Daoy (cell line): ENCODE measurements at regions not wholly inside any gene's neighbourhood (a gene's known extent, or its start where the extent isn't known, plus 50 kb on each side); places are given as distances from the start of the nearest gene placed in this dataset.
"Not testable (repeated sequence)": the region's sequence is repeated elsewhere in the genome, so short reads cannot be mapped to it uniquely, and the experiment has no call there.

Source experiments
- DNase-seq: peaks from one replicate; pipeline ENCODE4 v3.0.0-alpha.2; 2015; ENCODE audit warnings: low read depth

DNA sequence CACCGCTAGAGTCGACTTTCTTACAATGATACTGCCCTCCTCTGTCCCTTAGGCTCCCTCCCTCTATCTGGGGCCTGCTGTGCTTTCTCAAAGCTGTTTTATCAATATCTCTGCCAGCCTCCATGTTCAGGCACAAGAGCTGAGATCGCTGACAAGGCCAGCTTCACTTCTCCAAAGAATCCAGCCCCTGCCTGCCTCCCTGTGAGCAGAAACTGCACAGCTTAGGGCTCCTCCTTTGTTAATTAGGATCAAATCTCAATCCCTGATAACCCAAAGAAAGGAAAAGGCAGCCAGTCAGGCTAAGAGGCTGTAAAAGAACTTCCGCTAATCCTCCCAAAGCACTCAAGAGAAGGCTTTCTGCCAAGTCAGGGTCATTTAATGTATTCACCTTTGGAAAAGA lies 616.0 kb upstream of the CDH11 start:
- DNase-seq, result no peak

DNA sequence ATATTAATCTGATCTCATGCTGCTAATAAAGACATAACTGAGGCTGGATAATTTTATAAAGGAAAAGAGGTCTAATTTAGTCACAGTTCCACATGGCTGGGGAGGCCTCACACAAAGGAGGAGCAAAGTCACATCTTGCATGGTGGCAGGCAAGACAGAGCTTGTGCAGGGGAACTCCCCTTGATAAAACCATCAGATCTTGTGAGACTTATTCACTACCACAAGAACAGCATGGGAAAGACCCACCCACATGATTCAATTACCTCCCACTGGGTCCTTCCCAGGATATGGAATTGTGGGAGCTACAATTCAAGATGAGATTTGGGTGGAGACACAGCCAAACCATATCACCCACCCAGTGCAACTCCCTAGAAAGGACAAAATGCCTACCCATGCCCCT lies 613.8 kb upstream of the CDH11 start:
- DNase-seq, result not testable (repeated sequence)

GRCh38 chr16:65733721-65734120 lies 611.9 kb upstream of the CDH11 start:
- DNase-seq, result no peak

DNA sequence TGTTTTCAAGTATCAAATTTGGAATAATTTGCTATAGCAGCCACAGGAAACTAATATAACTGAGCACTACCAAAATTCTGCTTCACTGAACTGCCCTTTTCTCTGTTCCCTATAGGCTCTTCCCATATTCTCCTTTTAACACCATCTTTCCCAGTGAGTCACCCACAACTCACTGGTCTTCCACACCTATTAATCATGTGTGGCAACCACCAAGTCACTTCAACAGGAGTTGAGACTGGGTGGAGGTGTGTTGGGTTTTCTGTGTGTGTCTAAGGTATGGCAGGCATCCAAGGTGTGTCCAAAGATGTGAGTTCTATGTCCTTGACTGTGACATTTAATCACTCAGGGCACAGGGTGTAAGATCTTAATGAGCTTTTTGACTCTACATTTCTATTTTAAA lies 610.0 kb upstream of the CDH11 start:
- peak; percentile 45 for DNase-seq

DNA sequence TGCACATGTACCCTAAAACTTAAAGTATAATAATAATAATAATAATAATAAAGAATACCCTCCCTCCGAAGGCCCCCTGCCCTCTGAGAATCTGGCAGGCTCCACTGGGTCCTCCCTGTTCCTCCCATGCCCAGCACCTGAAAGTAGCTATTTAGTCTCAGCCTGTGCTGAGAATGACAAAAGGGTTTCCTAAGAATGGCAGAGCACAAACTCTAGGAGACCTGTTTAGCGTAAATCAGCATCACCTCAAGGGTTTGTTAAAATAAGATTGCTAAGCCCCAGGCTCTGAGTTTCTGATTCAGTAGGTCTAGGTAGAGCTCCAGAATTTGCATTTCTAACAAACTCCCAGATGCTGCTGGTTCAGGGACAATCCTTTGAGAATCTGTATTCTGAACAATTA lies 606.8 kb upstream of the CDH11 start:
- DNase-seq, result no peak

- no peak for DNase-seq
Measured at GRCh38 chr16:65728167-65728566, 606.3 kb upstream of the CDH11 start.

DNA sequence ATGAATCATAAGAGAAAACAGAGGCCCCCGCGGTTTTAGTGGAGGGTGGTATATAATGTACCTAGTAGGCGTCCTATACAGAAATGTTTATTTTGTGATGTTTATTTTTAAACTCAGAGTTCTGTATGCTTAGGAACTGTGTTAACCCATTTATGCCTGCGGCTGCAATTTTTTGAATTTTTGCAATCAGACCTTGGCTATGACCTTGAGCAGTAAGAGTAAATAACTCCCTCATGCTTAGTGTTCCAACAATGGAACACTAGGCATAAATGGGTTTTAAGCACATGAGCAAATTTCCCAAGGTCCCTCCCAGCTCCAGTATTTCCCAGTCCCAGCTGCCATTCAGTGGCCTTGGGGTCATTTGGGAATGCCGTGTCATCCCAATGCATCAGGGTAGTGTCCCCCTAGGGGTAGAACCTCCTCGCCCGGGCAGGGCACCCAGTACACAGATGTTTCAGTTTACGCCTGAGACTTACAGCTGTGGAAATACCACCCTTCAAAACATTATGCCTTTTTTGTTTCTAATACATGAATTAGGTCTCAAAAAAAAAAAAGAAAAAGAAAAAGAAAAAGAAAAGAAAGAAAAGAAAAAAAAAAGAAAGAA lies 605.8 kb upstream of the CDH11 start:
- DNase-seq, result no peak

DNA sequence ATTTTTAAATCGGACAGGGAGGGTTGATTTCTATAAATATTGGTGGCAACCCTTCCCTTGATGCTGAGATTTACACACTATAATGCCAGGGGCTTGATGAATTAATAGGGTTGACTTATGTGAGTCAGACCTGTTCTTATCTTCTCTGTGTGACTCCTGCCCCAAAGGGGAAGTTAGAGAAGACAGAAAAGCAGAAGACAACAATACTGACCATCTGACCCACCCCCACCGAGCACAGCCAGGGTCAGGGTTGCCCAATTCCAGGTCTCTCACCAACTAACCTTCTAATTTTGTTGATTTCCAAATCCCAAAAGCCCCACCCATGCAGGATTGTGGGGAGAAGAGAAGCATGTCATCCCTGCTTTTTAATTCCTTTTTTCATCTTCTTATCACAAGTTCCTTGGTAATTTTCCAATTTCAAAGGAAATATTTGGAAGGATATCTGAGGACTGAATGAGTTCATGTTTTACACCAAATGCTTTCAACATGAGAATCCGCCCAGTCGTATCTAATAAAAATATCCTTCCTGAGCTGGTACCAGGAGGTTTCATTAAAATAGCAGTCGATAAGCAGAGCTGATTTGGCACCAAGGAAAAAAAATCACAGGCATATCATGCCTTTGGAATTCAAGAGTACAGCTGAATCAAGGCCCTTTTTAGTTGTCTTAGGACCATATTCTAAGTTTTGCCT lies 603.4 kb upstream of the CDH11 start:
- DNase-seq, result peak; percentile 23

DNA sequence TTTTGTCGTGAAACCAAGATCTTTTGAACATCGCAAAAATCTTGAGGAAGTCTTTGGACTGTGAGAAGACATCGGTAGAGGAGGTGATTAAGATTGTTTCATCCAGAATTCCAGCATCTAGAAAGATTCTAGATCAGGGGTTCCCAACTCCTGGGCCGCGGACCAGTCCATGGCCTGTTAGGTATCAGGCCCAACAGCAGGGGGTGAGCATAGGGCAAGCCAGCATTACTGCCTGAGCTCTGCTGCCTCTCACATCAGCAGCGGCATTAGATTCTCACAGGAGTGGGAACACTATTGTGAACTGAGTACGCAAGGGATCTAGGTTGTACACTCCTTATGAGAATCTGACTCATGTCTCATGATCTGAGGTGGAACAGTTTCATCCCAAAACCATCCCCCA lies 600.6 kb upstream of the CDH11 start:
- no peak for DNase-seq

DNA sequence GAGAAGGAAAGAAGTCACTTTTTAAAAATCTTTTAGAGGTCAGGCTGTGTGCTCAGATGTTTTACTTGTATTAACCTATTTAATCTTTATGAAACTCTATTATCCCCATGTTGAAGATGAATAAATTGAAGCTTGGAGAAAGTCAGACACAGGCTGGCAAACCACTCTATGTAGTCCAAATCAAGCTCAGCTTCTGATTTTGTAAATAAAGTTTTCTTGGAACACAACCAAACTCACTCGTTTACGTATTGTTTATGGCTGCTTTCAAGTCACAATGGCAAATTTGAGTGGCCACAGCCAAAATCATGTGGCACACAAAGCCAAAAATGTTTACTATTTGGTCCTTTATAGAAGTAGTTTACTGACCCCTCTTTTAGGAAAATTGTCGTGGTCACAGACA lies 596.0 kb upstream of the CDH11 start:
- DNase-seq, result no peak

DNA sequence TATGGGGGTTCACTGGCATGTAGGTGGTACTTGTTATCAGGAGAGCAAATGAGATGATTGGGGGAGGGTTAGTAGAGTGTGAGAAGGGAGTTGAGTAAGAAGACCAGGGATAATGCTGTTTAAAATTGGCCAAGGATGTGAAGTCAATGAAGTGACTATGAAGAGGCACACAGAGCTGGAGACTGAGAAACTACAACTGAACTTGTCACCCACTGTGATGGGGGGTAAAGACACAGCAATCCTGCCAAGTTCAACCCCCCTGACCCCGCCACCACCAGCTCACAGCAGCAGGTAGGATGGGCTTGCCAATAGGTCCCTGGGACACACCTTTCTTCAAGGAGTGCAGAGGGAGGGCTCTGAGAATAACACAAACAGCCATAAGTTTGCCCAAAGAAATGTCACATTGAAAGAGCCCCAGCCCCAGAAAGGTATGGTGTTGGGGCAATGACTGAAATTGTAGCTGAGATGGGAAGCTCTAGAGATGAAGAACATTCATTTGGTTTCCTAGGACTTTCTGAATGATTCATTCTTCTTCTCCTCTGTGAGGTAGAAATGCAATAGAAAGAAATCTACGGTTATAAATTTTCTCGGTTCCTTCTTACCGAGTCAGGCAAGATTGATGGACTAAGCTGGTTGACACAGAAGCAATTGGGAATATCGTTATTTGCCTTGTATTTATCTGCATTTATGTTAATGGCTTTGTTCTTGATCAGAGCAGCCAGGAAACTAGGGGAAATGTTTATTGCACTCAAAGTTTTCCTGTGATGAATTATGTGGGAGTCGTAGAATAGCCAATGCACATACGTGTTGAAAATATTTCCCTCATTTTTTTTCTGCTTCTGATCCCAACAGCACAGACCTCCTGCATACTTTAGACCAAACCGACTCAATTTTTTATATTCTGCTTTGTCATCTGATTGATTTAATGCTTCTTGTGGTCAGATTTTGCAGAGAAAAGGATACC lies 595.2 kb upstream of the CDH11 start:
- no peak for DNase-seq

DNA sequence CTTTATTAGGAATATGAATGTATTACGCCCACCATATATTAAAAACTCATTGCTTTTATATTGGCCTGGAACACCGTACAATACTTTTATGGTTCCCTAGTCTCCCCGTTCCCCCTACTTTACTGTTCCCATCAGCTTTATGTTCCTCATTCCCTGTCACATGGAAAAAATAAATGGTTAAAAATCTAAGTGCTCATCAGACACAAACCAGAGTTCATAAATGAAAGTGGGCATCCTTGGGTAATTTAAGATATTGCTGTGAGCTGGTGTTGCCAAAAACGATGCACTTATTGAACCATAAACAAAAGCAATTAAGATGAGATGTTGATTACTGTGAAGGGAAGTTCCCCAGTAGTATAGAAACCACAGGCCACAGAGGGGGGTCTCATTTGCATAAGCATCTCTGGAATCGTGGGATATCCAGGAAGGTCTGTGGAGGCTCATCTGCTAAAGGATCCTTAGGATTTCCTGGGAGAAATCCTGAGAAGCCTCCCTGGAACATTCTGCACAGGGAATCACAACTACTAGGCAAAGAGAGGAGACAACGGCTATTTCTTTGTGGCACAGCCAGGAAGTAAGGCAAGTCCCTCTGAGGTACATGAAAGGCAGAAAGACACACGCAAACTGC lies 591.4 kb upstream of the CDH11 start:
- no peak for DNase-seq

- no peak for DNase-seq
Measured at GRCh38 chr16:65710107-65710506, 588.2 kb upstream of the CDH11 start.

GRCh38 chr16:65704866-65705265 lies 583.0 kb upstream of the CDH11 start:
- no peak for DNase-seq

- no peak for DNase-seq
Measured at GRCh38 chr16:65702707-65703402, 581.0 kb upstream of the CDH11 start.

DNA sequence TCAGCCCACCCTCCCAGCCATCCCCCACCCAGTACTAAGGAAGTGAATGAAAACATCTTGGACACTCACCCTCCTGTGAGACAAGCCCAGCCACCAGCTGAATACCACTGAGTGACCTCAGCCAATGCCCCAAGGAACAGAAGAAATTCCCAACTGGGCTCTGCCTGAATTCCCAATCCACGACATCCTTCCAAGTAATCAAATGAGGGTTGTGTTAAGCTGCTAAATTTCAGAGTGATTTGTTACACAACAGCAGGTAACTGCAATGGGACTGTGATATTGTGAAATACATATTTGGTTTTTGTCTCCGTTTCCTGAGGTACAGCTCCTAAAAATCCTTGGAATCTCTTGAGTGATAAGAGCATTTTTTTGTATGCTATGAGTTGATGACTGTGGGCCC lies 578.7 kb upstream of the CDH11 start:
- DNase-seq, result no peak

DNA sequence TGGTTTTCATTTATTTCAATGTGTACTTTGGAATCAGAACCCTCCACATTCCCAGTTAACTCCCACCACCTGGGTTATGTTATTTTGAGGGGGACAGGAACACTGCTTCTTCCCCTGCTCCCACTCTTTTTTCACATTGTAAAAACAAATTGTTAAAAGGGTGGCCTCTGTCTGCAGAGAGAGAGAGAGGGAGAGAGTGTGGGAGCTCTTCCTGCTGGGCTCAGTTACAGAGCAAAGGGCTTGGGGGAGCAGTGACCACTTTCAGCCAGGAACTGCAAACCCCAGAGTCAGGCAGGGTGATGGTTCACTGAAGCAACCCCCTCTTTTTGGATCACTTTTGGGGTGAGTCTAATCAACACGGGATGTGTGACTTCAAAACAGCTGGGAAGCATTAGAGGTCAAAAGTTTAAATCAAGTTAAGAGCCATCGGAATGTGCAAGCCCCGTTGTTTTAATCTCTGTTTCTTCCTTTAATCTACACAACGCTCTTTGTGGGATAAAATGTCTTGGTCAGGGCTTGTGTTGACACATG lies 577.0 kb upstream of the CDH11 start:
- no peak for DNase-seq

- DNase-seq, result no peak
Measured at GRCh38 chr16:65697521-65697920, 575.7 kb upstream of the CDH11 start.

- DNase-seq, result no peak
Measured at GRCh38 chr16:65697065-65697464, 575.2 kb upstream of the CDH11 start.

GRCh38 chr16:65691846-65692245 lies 570.0 kb upstream of the CDH11 start:
- DNase-seq, result not testable (repeated sequence)

DNA sequence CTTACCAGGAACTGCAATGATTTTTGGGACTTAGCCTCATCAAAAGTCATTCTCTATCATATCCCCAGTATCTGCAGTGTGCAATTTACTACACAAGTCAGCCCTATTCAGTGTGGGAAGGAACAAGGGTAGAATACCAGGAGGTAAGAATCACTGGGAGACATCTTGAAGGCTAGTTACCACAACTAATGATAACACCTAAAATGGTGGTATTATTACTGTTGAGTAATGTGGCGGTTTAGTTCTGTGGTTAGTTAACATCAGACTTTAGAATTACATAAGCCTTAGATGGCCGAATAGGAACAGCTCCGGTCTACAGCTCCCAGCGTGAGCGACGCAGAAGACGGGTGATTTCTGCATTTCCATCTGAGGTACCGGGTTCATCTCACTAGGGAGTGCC lies 567.9 kb upstream of the CDH11 start:
- peak; percentile 7 for DNase-seq
